ENCODE measurements at regions not wholly inside any gene's neighbourhood (a gene's known extent, or its start where the extent isn't known, plus 50 kb on each side); places are given as distances from the start of the nearest gene placed in this dataset.

DNA sequence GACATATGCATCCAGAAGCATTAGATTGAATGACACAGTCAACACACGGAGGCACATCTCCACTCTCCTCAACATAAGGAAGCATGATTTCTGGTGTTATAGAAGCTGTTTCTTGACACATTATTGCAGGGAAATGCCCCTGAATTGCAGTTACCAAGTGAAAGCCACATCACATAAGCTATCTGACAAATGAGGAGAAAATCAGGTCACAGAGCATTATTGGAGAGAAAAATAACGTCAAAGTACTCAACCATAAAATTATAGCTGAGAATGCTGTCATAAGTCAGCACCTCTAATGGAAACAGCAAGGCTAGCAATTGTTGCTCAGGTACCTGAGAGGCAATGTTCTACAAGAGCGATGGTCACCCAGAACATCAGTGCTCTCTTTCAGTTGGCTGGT lies 169.9 kb upstream of the PALMD start:
- DNase-seq (ENCODE audit: extremely low spot score, unreplicated experiment): no peak
- H3K4me1 Mint-ChIP-seq (ENCODE audit: unreplicated experiment): no peaks in the 10 kb centered on the region
- H3K36me3 Mint-ChIP-seq (ENCODE audit: unreplicated experiment): no peaks in the 10 kb centered on the region
- H3K4me3 Mint-ChIP-seq (ENCODE audit: unreplicated experiment): no peak overlapping the region
- no peak overlapping the region for H3K27ac Mint-ChIP-seq (ENCODE audit: unreplicated experiment)
- TF ChIP-seq, protein P1, sequence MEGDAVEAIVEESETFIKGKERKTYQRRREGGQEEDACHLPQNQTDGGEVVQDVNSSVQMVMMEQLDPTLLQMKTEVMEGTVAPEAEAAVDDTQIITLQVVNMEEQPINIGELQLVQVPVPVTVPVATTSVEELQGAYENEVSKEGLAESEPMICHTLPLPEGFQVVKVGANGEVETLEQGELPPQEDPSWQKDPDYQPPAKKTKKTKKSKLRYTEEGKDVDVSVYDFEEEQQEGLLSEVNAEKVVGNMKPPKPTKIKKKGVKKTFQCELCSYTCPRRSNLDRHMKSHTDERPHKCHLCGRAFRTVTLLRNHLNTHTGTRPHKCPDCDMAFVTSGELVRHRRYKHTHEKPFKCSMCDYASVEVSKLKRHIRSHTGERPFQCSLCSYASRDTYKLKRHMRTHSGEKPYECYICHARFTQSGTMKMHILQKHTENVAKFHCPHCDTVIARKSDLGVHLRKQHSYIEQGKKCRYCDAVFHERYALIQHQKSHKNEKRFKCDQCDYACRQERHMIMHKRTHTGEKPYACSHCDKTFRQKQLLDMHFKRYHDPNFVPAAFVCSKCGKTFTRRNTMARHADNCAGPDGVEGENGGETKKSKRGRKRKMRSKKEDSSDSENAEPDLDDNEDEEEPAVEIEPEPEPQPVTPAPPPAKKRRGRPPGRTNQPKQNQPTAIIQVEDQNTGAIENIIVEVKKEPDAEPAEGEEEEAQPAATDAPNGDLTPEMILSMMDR (IDR thresholded peaks at IDR 0.05): no peak
- peaks cover 45% of the 10 kb centered on the region for H3K27me3 Mint-ChIP-seq (ENCODE audit: unreplicated experiment)
- no peaks in the 10 kb centered on the region for H3K9me3 Mint-ChIP-seq (ENCODE audit: unreplicated experiment)

DNA sequence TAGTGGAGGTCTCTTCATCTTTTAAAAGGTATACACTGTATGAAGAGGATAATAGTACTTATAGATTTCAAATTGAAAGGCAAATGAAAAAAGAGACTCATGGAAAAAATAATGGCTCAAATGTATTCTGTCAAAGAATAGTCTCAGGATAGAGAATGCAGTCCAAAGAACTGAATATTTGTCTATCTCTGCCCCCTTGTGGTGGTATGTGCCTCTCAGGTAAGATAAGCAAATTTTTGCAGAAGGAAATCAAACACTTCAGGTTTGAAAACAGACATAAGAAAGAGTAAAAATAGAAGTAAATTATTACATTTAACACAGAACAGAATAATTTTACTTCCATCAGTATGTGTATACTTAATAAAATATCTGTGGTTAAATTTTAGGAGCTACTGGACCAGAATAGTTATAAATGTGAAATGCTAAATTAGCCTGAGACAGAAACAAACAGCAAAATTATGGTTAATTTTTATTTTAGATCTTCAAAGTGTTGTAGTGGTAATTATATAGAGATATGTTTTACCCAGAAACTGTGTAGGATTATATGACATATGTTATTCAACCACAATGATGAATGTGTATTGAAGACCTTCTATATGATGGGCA lies 164.4 kb upstream of the PALMD start:
- no peak for DNase-seq (ENCODE audit: extremely low spot score, unreplicated experiment)
- no peaks in the 10 kb centered on the region for H3K9me3 Mint-ChIP-seq (ENCODE audit: unreplicated experiment)

DNA sequence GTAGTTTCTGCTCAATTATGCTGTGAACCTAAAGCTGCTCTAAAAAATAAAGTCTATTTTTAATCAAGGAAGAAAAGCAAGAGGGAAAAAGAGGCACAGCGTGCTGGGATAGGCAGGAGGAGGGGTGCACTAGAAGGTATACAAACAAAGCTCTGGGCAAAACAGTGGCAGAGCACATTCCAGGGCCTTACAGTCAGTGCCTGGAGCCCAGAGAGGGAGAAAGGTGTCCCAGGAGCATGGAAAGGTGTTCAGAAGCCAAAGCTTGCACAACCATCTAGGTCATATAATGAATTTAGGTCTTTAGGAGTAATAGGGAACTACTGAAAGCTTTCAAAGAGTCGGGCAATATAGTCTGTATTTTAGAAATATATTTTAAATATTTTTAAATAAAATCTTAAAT lies 163.6 kb upstream of the PALMD start:
- Mint-ChIP-seq H3K4me3 (ENCODE audit: unreplicated experiment) (no peak overlapping the region), H3K4me1 (ENCODE audit: unreplicated experiment) (no peaks in the 10 kb centered on the region), H3K9me3 (ENCODE audit: unreplicated experiment) (no peaks in the 10 kb centered on the region), H3K36me3 (ENCODE audit: unreplicated experiment) (no peaks in the 10 kb centered on the region), H3K27ac (ENCODE audit: unreplicated experiment) (no peak overlapping the region), H3K27me3 (ENCODE audit: unreplicated experiment) (peaks cover 39% of the 10 kb centered on the region)
- TF ChIP-seq, protein P1 (IDR thresholded peaks at IDR 0.05): no peak
- no peak for DNase-seq (ENCODE audit: extremely low spot score, unreplicated experiment)

More for the DNA sequence above, 164.4 kb upstream of the PALMD start:
- Mint-ChIP-seq H3K4me1 (ENCODE audit: unreplicated experiment) (no peaks in the 10 kb centered on the region), H3K36me3 (ENCODE audit: unreplicated experiment) (no peaks in the 10 kb centered on the region), H3K4me3 (ENCODE audit: unreplicated experiment) (no peak overlapping the region), H3K27me3 (ENCODE audit: unreplicated experiment) (peaks cover 35% of the 10 kb centered on the region), H3K27ac (ENCODE audit: unreplicated experiment) (no peak overlapping the region)
- TF ChIP-seq, protein P1 (IDR thresholded peaks at IDR 0.05): peak; percentile 82

DNA sequence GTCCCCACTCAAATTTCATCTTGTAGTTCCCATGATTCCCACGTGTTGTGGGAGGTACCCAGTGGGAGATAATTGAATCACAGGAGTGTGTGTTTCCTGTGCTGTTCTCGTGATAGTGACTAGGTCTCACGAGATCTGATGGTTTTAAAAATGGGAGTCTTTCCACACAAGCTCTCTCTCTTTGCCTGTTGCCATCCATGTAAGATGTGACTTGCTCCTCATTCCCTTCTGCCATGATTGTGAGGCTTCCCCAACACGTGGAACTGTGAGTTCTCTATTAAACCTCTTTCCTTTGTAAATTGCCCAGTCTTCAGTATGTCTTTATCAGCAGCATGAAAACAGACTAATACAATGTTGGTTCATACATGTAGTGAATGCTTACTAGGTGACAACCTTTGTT lies 163.2 kb upstream of the PALMD start:
- DNase-seq (ENCODE audit: extremely low spot score, unreplicated experiment): no peak
- TF ChIP-seq, protein P1 (IDR thresholded peaks at IDR 0.05): no peak

DNA sequence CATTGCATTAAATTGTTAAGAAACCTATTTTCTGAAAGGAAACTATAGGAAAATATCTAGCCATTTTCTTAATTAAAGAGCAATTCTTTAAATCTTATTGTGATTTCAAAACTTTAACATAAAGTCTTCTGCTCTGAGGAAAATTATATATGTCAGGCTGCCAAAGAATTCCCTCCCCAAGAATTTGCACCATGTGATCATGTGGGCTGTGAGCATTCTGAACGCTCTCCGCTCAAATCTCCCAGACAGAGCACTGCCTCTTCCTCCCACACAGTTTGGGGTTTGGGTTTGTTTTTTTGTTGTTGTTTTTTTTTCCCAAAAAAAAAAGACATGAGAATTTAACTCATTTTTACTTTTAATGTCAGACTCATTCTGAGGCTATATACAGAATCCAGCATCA lies 155.9 kb upstream of the PALMD start:
- Mint-ChIP-seq H3K4me1 (ENCODE audit: unreplicated experiment) (peaks cover 3% of the 10 kb centered on the region), H3K27ac (ENCODE audit: unreplicated experiment) (no peak overlapping the region), H3K4me3 (ENCODE audit: unreplicated experiment) (no peak overlapping the region), H3K27me3 (ENCODE audit: unreplicated experiment) (peaks cover 46% of the 10 kb centered on the region), H3K36me3 (ENCODE audit: unreplicated experiment) (no peaks in the 10 kb centered on the region), H3K9me3 (ENCODE audit: unreplicated experiment) (no peaks in the 10 kb centered on the region)
- TF ChIP-seq, protein P1 (IDR thresholded peaks at IDR 0.05): no peak
- DNase-seq (ENCODE audit: extremely low spot score, unreplicated experiment): no peak

More for the DNA sequence above, 163.2 kb upstream of the PALMD start:
- Mint-ChIP-seq H3K9me3 (ENCODE audit: unreplicated experiment) (no peaks in the 10 kb centered on the region), H3K4me1 (ENCODE audit: unreplicated experiment) (no peaks in the 10 kb centered on the region), H3K27ac (ENCODE audit: unreplicated experiment) (no peak overlapping the region), H3K27me3 (ENCODE audit: unreplicated experiment) (peaks cover 38% of the 10 kb centered on the region), H3K36me3 (ENCODE audit: unreplicated experiment) (no peaks in the 10 kb centered on the region), H3K4me3 (ENCODE audit: unreplicated experiment) (no peak overlapping the region)

Data from osteocyte (in vitro differentiated cells).